NCI-H226 (cell line): ENCODE measurements at regions not wholly inside any gene's neighbourhood (a gene's known extent, or its start where the extent isn't known, plus 50 kb on each side); places are given as distances from the start of the nearest gene placed in this dataset.

Experiments
- DNase-seq: peaks from one replicate; pipeline ENCODE4 v3.0.0-alpha.2; 2015

- DNase-seq, result no peak
Observed at GRCh38 chr2:19807866-19808265, 93.9 kb downstream of the TTC32 start.

- no peak for DNase-seq
Observed at GRCh38 chr2:19807346-19807745, 94.4 kb downstream of the TTC32 start.

- DNase-seq, result no peak
Observed at GRCh38 chr2:19806591-19806990, 95.2 kb downstream of the TTC32 start.

GRCh38 chr2:19806131-19806530 is 95.7 kb downstream of the TTC32 start:
- DNase-seq, result no peak

GRCh38 chr2:19805266-19805665 is 96.5 kb downstream of the TTC32 start:
- DNase-seq, result no peak

GRCh38 chr2:19804639-19805260 is 97.0 kb downstream of the TTC32 start:
- DNase-seq, result no peak

- peak; percentile 51 for DNase-seq
Observed at GRCh38 chr2:19802086-19802841, 99.5 kb downstream of the TTC32 start.

GRCh38 chr2:19801367-19802080 is 100.3 kb downstream of the TTC32 start:
- DNase-seq, result peak; percentile 91

GRCh38 chr2:19800796-19801195 is 101.0 kb downstream of the TTC32 start:
- DNase-seq, result no peak

GRCh38 chr2:19799881-19800780 is 101.7 kb downstream of the TTC32 start:
- DNase-seq, result no peak

- DNase-seq, result no peak
Observed at GRCh38 chr2:19797871-19798270, 103.9 kb downstream of the TTC32 start.

- DNase-seq, result no peak
Observed at GRCh38 chr2:19797243-19797810, 104.5 kb downstream of the TTC32 start.

- peak; percentile 20 for DNase-seq
Observed at GRCh38 chr2:19796035-19796695, 105.6 kb downstream of the TTC32 start.

GRCh38 chr2:19793132-19793750 is 108.5 kb downstream of the TTC32 start:
- DNase-seq, result no peak

- no peak for DNase-seq
Observed at GRCh38 chr2:19790291-19790690, 111.5 kb downstream of the TTC32 start.

- no peak for DNase-seq
Observed at GRCh38 chr2:19787134-19787533, 114.6 kb downstream of the TTC32 start.

- peak; percentile 66 for DNase-seq
Observed at GRCh38 chr2:19786408-19787058, 115.2 kb downstream of the TTC32 start.

GRCh38 chr2:19785867-19786266 is 115.9 kb downstream of the TTC32 start:
- no peak for DNase-seq

- no peak for DNase-seq
Observed at GRCh38 chr2:19785447-19785846, 116.3 kb downstream of the TTC32 start.

- no peak for DNase-seq
Observed at GRCh38 chr2:19784456-19784855, 117.3 kb downstream of the TTC32 start.

- DNase-seq, result no peak
Observed at GRCh38 chr2:19783935-19784334, 117.8 kb downstream of the TTC32 start.
